IMR-90 (cell line): ENCODE measurements at regions not wholly inside any gene's neighbourhood (a gene's known extent, or its start where the extent isn't known, plus 50 kb on each side); places are given as distances from the start of the nearest gene placed in this dataset.

Experiments used
- ATAC-seq: fragments of 200-7000 bp; cut with Tn5 transposase; 2 replicates; pipeline ENCODE4 v1.9.1; 2020; ENCODE audit warnings: low read depth, mild to moderate bottlenecking, moderate library complexity
- BruUV-seq: library from RNA; stranded (reverse); fragments of 400-500 nt; replicated peaks from 2 replicates; lab custom pipeline; 2021; lab: Mats Ljungman, UMichigan
- CTCF ChIA-PET: fragments of 300-600 bp; formaldehyde crosslinking; extraction: SDS; loops from one replicate; lab custom pipeline; 2021; ENCODE audit warnings: antibody characterized with exemption; lab: Yijun Ruan, JAX
- POLR2A ChIA-PET: fragments of 300-600 bp; sonication (Branson Sonifier 250); formaldehyde crosslinking; loops from one replicate; lab custom pipeline; 2022; ENCODE audit warnings: antibody characterized with exemption; ENCODE audit not compliant: unreplicated experiment; lab: Charles Lee
- DNase-seq: peaks from one replicate; pipeline ENCODE4 v3.0.0; 2013
- H2AFZ ChIP-seq: replicated peaks from 2 replicates; pipeline ENCODE3; 2013; ENCODE audit warnings: low read length, mild to moderate bottlenecking; ENCODE audit not compliant: poor library complexity
- H2AK5ac ChIP-seq: 2 replicates; pipeline ENCODE4 v1.6.1; 2013; ENCODE audit warnings: low read depth, low read length, inconsistent platforms
- H2AK9ac ChIP-seq: replicated peaks from 2 replicates; pipeline ENCODE3; 2013; ENCODE audit warnings: mild to moderate bottlenecking, low read depth, low read length, moderate library complexity; ENCODE audit not compliant: poor library complexity
- H2BK120ac ChIP-seq: 2 replicates; pipeline ENCODE4 v1.6.1; 2013; ENCODE audit warnings: low read depth, low read length, inconsistent platforms
- H2BK15ac ChIP-seq: 3 replicates; pipeline ENCODE4 v1.6.1; 2013; ENCODE audit warnings: low read depth, low read length, inconsistent platforms
- H2BK20ac ChIP-seq: 2 replicates; pipeline ENCODE4 v1.6.1; 2013; ENCODE audit warnings: low read depth, mild to moderate bottlenecking, inconsistent platforms, low read length, moderate library complexity
- H2BK5ac ChIP-seq: 2 replicates; pipeline ENCODE4 v1.6.1; 2013; ENCODE audit warnings: mild to moderate bottlenecking, low read depth, low read length, inconsistent platforms; ENCODE audit not compliant: poor library complexity, severe bottlenecking
- H3K14ac ChIP-seq: replicated peaks from 2 replicates; pipeline ENCODE4 v1.6.1; 2013; ENCODE audit warnings: low read depth, low read length, inconsistent platforms
- H3K18ac ChIP-seq: 2 replicates; pipeline ENCODE4 v1.6.1; 2013; ENCODE audit warnings: low read depth, low read length, control low read depth
- H3K23ac ChIP-seq: 2 replicates; pipeline ENCODE4 v1.6.1; 2013; ENCODE audit warnings: low read depth, low read length, inconsistent platforms
- H3K27ac ChIP-seq: 2 replicates; pipeline ENCODE4 v1.5.1; 2013; ENCODE audit warnings: mild to moderate bottlenecking, control low read depth, low read length; ENCODE audit not compliant: insufficient read depth
- H3K27me3 ChIP-seq: 2 replicates; pipeline ENCODE4 v1.6.1; 2013; ENCODE audit warnings: low read length; ENCODE audit not compliant: control insufficient read depth, insufficient read depth
- H3K36me3 ChIP-seq: 2 replicates; pipeline ENCODE4 v1.6.1; 2013; ENCODE audit warnings: low read length, mixed read lengths; ENCODE audit not compliant: control insufficient read depth, insufficient read depth
- H3K4ac ChIP-seq: 2 replicates; pipeline ENCODE4 v1.6.1; 2013; ENCODE audit warnings: low read depth, low read length, inconsistent platforms
- H3K4me1 ChIP-seq: 2 replicates; pipeline ENCODE4 v1.6.1; 2013; ENCODE audit warnings: low read length, mixed read lengths; ENCODE audit not compliant: control insufficient read depth, insufficient read depth
- H3K4me2 ChIP-seq: 2 replicates; pipeline ENCODE4 v1.6.1; 2013; ENCODE audit warnings: low read depth, mild to moderate bottlenecking, control low read depth, low read length, moderate library complexity
- H3K4me3 ChIP-seq: 2 replicates; pipeline ENCODE4 v1.5.1; 2013; ENCODE audit warnings: low read depth, mild to moderate bottlenecking, control low read depth, low read length, moderate library complexity; ENCODE audit not compliant: insufficient read depth
- H3K56ac ChIP-seq: 2 replicates; pipeline ENCODE4 v1.6.1; 2013; ENCODE audit warnings: low read length, inconsistent platforms; ENCODE audit not compliant: insufficient read depth; ENCODE audit errors: extremely low read depth
- H3K79me1 ChIP-seq, 2 experiments: 2 replicates each; pipeline ENCODE4 v1.6.1; 2013; ENCODE audit warnings: low read length in 2 of 2, inconsistent platforms in 1 of 2, low read depth in 1 of 2
- H3K9ac ChIP-seq: 2 replicates; pipeline ENCODE4 v1.6.1; 2013; ENCODE audit warnings: low read depth, low read length, control low read depth
- H3K9me1 ChIP-seq: 2 replicates; pipeline ENCODE4 v1.6.1; 2013; ENCODE audit warnings: low read length, inconsistent platforms; ENCODE audit not compliant: insufficient read depth
- H3K9me3 ChIP-seq: 2 replicates; pipeline ENCODE4 v1.6.1; 2013; ENCODE audit warnings: low read length; ENCODE audit not compliant: control insufficient read depth, insufficient read depth
- H4K20me1 ChIP-seq: 2 replicates; pipeline ENCODE4 v1.6.1; 2013; ENCODE audit warnings: low read length, inconsistent platforms; ENCODE audit not compliant: insufficient read depth
- H4K5ac ChIP-seq: 2 replicates; pipeline ENCODE4 v1.6.1; 2013; ENCODE audit warnings: mild to moderate bottlenecking, low read depth, low read length, control low read depth
- H4K8ac ChIP-seq, 2 experiments: 2 replicates each; pipeline ENCODE4 v1.6.1; 2013; ENCODE audit warnings: low read depth in 2 of 2, low read length in 2 of 2, control low read depth in 1 of 2, inconsistent platforms in 1 of 2
- H4K91ac ChIP-seq: 2 replicates; pipeline ENCODE4 v1.6.1; 2013; ENCODE audit warnings: low read depth, low read length, inconsistent platforms; ENCODE audit not compliant: insufficient read depth
- BHLHE40 ChIP-seq: fragments of 150-350 bp; IDR thresholded peaks from 2 replicates; pipeline ENCODE4 v1.6.1; 2016; ENCODE audit warnings: mild to moderate bottlenecking, low read depth, low read length
- CEBPB ChIP-seq: IDR thresholded peaks from 2 replicates; pipeline ENCODE4 v1.6.1; 2012; ENCODE audit warnings: low read depth, low read length, improper control_type of control experiment
- CHD1 ChIP-seq: IDR thresholded peaks from 2 replicates; pipeline ENCODE4 v1.6.1; 2012; ENCODE audit warnings: low read depth, low read length, improper control_type of control experiment
- FOS ChIP-seq: fragments of 150-350 bp; IDR thresholded peaks from 2 replicates; pipeline ENCODE4 v1.6.1; 2016; ENCODE audit warnings: low read depth, low read length
- MAFK ChIP-seq: IDR thresholded peaks from 2 replicates; pipeline ENCODE4 v1.6.1; 2012; ENCODE audit warnings: low read depth, low read length, improper control_type of control experiment
- MAZ ChIP-seq: IDR thresholded peaks from 2 replicates; pipeline ENCODE4 v1.6.1; 2012; ENCODE audit warnings: low read depth, mild to moderate bottlenecking, low read length, improper control_type of control experiment, moderate library complexity, borderline replicate concordance
- MXI1 ChIP-seq: IDR thresholded peaks from 2 replicates; pipeline ENCODE4 v1.6.1; 2012; ENCODE audit warnings: low read depth, mild to moderate bottlenecking, low read length, moderate library complexity, borderline replicate concordance
- NFE2L2 ChIP-seq: fragments of 150-350 bp; IDR thresholded peaks from 2 replicates; pipeline ENCODE4 v1.6.1; 2016; ENCODE audit warnings: low read depth, mild to moderate bottlenecking, low read length
- POLR2A ChIP-seq: IDR thresholded peaks from 2 replicates; pipeline ENCODE4 v1.6.1; 2012; ENCODE audit warnings: mild to moderate bottlenecking, low read depth, low read length
- RAD21 ChIP-seq: IDR thresholded peaks from 2 replicates; pipeline ENCODE4 v1.6.1; 2012; ENCODE audit warnings: low read length, improper control_type of control experiment
- RCOR1 ChIP-seq: IDR thresholded peaks from 2 replicates; pipeline ENCODE4 v1.6.1; 2012; ENCODE audit warnings: mild to moderate bottlenecking, low read length, improper control_type of control experiment; ENCODE audit not compliant: insufficient replicate concordance
- RFX5 ChIP-seq: IDR thresholded peaks from 2 replicates; pipeline ENCODE4 v1.8.0; 2012; ENCODE audit warnings: low read depth, mild to moderate bottlenecking, low read length, moderate library complexity
- SMC3 ChIP-seq: fragments of 150-350 bp; IDR thresholded peaks from 2 replicates; pipeline ENCODE4 v1.6.1; 2016; ENCODE audit warnings: low read depth, mild to moderate bottlenecking, antibody characterized with exemption, low read length, moderate library complexity
- WGBS, 2 experiments: methylation state at CpG; one replicate each; pipeline versions ENCODE4 v1.1.5 to v1.1.7; 2013; ENCODE audit warnings: missing lambda C conversion rate in 2 of 2; ENCODE audit not compliant: insufficient read length in 1 of 2; ENCODE audit errors: extremely low coverage in 2 of 2; 5-methylcytosine and 5-hydroxymethylcytosine counted together
- dilution Hi-C: fragments of 300-500 bp; cut with HindIII; formaldehyde crosslinking; loops from one replicate; pipeline ENCODE4 v1.14.3; 2018; ENCODE audit warnings: low sequenced_read_pairs; ENCODE audit not compliant: unreplicated experiment
- in situ Hi-C: fragments of 300-500 bp; cut with MboI; formaldehyde crosslinking; loops from 3 replicates; pipeline ENCODE4 v1.14.3; 2019; ENCODE audit warnings: low sequenced_read_pairs, inconsistent platforms, mixed read lengths
- intact Hi-C: fragments of 100-400 bp; cut with micrococcal nuclease; formaldehyde crosslinking; loops from 2 replicates; pipeline ENCODE4 v1.10.0; 2022
- TF ChIP-seq, protein P1 (sequence below): fragments of 150-350 bp; IDR thresholded peaks from 2 replicates; pipeline ENCODE4 v1.6.1; 2017; ENCODE audit warnings: mild to moderate bottlenecking, antibody characterized with exemption, low read length, low read depth
- TF ChIP-seq, protein P2 (sequence below): conservative IDR thresholded peaks from 2 replicates; pipeline ENCODE4 v1.5.1; 2012; ENCODE audit warnings: mild to moderate bottlenecking, low read depth, low read length, improper control_type of control experiment
- TF ChIP-seq, protein P3 (sequence below): fragments of 150-350 bp; IDR thresholded peaks from 2 replicates; pipeline ENCODE4 v1.6.1; 2016; ENCODE audit warnings: low read depth, mild to moderate bottlenecking, low read length, moderate library complexity, borderline replicate concordance

DNA sequence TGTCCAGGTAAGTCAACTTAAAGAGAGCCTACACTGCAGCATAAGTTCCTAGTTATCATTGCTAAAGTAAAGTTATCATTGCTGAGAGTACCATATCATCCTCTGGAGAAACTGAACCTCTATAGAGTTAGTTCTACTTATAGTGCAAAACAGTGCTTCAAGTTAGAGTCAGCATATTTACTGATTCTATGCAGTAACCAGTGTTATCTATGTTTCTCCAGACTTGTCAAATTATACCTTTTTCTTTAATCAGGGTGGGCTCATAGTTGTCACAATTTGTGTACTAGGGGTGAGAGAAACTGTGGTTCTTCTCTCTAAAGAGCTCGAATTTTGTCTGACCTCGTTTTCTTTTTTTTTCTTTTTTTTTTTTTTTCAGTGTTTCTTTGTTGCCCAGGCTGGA lies 79.6 kb downstream of the ANXA2R start:
- CTCF ChIA-PET = interaction anchor here (0.7 kb wide), 1 partner anchor 14 kb away, joined by 3 read pairs; no protein-coding TSS in a partner anchor
- in situ Hi-C loops = no loop called here
- 80% methylated on average over 1 of the region's 2 CpGs; no CpG with 5 or more reads in 1 of the 2 experiments for WGBS, 2 experiments

More for the DNA sequence above, 79.6 kb downstream of the ANXA2R start:
- Histone ChIP-seq H2BK120ac (no peak overlapping the region), H3K27me3 (no peaks in the 10 kb centered on the region), H3K14ac (no peak overlapping the region), H3K79me1 (no peaks in the 10 kb centered on the region), H4K91ac (no peak overlapping the region), H4K8ac (no peak overlapping the region), H3K27ac (no peak overlapping the region), H3K4me3 (no peak overlapping the region), H4K20me1 (no peaks in the 10 kb centered on the region), H3K4me1 (no peaks in the 10 kb centered on the region), H2BK5ac (no peak overlapping the region), H3K9me3 (no peaks in the 10 kb centered on the region), H2AK9ac (no peak overlapping the region), H2BK15ac (no peak overlapping the region), H2BK20ac (no peak overlapping the region), H3K23ac (no peak overlapping the region), H2AFZ (no peak overlapping the region), H3K9ac (no peak overlapping the region), H3K4ac (no peak overlapping the region), H3K56ac (no peak overlapping the region), H3K18ac (no peak overlapping the region), H3K4me2 (no peak overlapping the region), H3K36me3 (0 out of 2 replicates have a peak, but pooled peaks cover 1% of the 10 kb centered on the region), H4K5ac (no peak overlapping the region), H2AK5ac (no peak overlapping the region), H3K9me1 (no peaks in the 10 kb centered on the region)
- POLR2A ChIA-PET = interaction anchor here (0.7 kb wide), 1 partner anchor 11 kb away, joined by 13 read pairs; no protein-coding TSS in a partner anchor
- intact Hi-C loops = no loop called here
- TF ChIP-seq RCOR1 (no peak), POLR2A (no peak), NFE2L2 (no peak), SMC3 (no peak), CEBPB (no peak), CHD1 (no peak), BHLHE40 (no peak), MAFK (no peak), FOS (no peak), RAD21 (no peak), MXI1 (no peak), MAZ (no peak), RFX5 (no peak)
- TF ChIP-seq, protein P1, sequence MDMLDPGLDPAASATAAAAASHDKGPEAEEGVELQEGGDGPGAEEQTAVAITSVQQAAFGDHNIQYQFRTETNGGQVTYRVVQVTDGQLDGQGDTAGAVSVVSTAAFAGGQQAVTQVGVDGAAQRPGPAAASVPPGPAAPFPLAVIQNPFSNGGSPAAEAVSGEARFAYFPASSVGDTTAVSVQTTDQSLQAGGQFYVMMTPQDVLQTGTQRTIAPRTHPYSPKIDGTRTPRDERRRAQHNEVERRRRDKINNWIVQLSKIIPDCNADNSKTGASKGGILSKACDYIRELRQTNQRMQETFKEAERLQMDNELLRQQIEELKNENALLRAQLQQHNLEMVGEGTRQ = no peak
- TF ChIP-seq, protein P2, sequence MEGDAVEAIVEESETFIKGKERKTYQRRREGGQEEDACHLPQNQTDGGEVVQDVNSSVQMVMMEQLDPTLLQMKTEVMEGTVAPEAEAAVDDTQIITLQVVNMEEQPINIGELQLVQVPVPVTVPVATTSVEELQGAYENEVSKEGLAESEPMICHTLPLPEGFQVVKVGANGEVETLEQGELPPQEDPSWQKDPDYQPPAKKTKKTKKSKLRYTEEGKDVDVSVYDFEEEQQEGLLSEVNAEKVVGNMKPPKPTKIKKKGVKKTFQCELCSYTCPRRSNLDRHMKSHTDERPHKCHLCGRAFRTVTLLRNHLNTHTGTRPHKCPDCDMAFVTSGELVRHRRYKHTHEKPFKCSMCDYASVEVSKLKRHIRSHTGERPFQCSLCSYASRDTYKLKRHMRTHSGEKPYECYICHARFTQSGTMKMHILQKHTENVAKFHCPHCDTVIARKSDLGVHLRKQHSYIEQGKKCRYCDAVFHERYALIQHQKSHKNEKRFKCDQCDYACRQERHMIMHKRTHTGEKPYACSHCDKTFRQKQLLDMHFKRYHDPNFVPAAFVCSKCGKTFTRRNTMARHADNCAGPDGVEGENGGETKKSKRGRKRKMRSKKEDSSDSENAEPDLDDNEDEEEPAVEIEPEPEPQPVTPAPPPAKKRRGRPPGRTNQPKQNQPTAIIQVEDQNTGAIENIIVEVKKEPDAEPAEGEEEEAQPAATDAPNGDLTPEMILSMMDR = no peak
- TF ChIP-seq, protein P3, sequence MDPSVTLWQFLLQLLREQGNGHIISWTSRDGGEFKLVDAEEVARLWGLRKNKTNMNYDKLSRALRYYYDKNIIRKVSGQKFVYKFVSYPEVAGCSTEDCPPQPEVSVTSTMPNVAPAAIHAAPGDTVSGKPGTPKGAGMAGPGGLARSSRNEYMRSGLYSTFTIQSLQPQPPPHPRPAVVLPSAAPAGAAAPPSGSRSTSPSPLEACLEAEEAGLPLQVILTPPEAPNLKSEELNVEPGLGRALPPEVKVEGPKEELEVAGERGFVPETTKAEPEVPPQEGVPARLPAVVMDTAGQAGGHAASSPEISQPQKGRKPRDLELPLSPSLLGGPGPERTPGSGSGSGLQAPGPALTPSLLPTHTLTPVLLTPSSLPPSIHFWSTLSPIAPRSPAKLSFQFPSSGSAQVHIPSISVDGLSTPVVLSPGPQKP = no peak
- DNase-seq = no peak
- dilution Hi-C loops = no loop called here
- no peak for ATAC-seq
- BruUV-seq = no TSS peak
